ENCODE measurements at regions not wholly inside any gene's neighbourhood (a gene's known extent, or its start where the extent isn't known, plus 50 kb on each side); places are given as distances from the start of the nearest gene placed in this dataset.

GRCh38 chr1:4449972-4450371 is 204.4 kb upstream of the AJAP1 start:
- H3K4me3 ChIP-seq (ENCODE audit: low read length): no peak overlapping the region
- no peaks in the 10 kb centered on the region for H3K36me3 ChIP-seq (ENCODE audit: insufficient read depth, low read length)
- Mint-ChIP-seq H3K27me3 (peaks cover 7 to 36% of the 10 kb centered on the region in 2 donors), H3K9me3 (peaks cover 0 to 2% (median 0%) of the 10 kb centered on the region in 5 donors), H3K27ac (no peak overlapping the region), H3K36me3 (no peaks in the 10 kb centered on the region), H3K4me3 (no peak overlapping the region), H3K4me1 (no peaks in the 10 kb centered on the region)
- no peaks in the 10 kb centered on the region for H3K4me1 ChIP-seq (ENCODE audit: insufficient read depth, low read length)
- H3K9me3 ChIP-seq (ENCODE audit: low read length): no peaks in the 10 kb centered on the region
- ChIA-PET POLR2A (no interaction called here), CTCF (no interaction called here)
- H3K27me3 ChIP-seq (ENCODE audit: insufficient read depth, low read length, poor library complexity, severe bottlenecking): no peaks in the 10 kb centered on the region
- no peak for DNase-seq
- H3K27ac ChIP-seq (ENCODE audit: low read depth, low read length): no peak overlapping the region

GRCh38 chr1:4452701-4453100 is 201.7 kb upstream of the AJAP1 start:
- POLR2A ChIA-PET: no interaction called here

GRCh38 chr1:4460052-4460451 is 194.4 kb upstream of the AJAP1 start:
- ChIA-PET CTCF (no interaction called here), POLR2A (no interaction called here)
- Histone ChIP-seq H3K9me3 (ENCODE audit: low read length) (no peaks in the 10 kb centered on the region), H3K4me3 (ENCODE audit: low read length) (no peak overlapping the region), H3K27ac (ENCODE audit: low read depth, low read length) (no peak overlapping the region), H3K36me3 (ENCODE audit: insufficient read depth, low read length) (no peaks in the 10 kb centered on the region), H3K4me1 (ENCODE audit: insufficient read depth, low read length) (no peaks in the 10 kb centered on the region), H3K27me3 (ENCODE audit: insufficient read depth, low read length, poor library complexity, severe bottlenecking) (no peaks in the 10 kb centered on the region)
- no peaks in the 10 kb centered on the region for H3K36me3 Mint-ChIP-seq
- DNase-seq: no peak
- H3K9me3 Mint-ChIP-seq: peaks cover 0 to 3% (median 2%) of the 10 kb centered on the region in 5 donors
- H3K27me3 Mint-ChIP-seq: peaks cover 0 to 5% of the 10 kb centered on the region in 2 donors
- no peaks in the 10 kb centered on the region for H3K4me1 Mint-ChIP-seq
- no peak overlapping the region for H3K4me3 Mint-ChIP-seq
- no peak overlapping the region for H3K27ac Mint-ChIP-seq

More at GRCh38 chr1:4452701-4453100, 201.7 kb upstream of the AJAP1 start:
- Mint-ChIP-seq H3K4me3 (no peak overlapping the region), H3K9me3 (peaks cover 0 to 4% (median 2%) of the 10 kb centered on the region in 5 donors), H3K27me3 (peaks cover 9 to 11% of the 10 kb centered on the region in 2 donors), H3K27ac (no peak overlapping the region), H3K4me1 (no peaks in the 10 kb centered on the region), H3K36me3 (no peaks in the 10 kb centered on the region)
- no peaks in the 10 kb centered on the region for H3K27me3 ChIP-seq (ENCODE audit: insufficient read depth, low read length, poor library complexity, severe bottlenecking)
- no peak overlapping the region for H3K27ac ChIP-seq (ENCODE audit: low read depth, low read length)
- no peaks in the 10 kb centered on the region for H3K36me3 ChIP-seq (ENCODE audit: insufficient read depth, low read length)
- no peaks in the 10 kb centered on the region for H3K9me3 ChIP-seq (ENCODE audit: low read length)
- CTCF ChIA-PET: no interaction called here
- H3K4me3 ChIP-seq (ENCODE audit: low read length): no peak overlapping the region
- no peak for DNase-seq
- no peaks in the 10 kb centered on the region for H3K4me1 ChIP-seq (ENCODE audit: insufficient read depth, low read length)

- Histone ChIP-seq H3K4me3 (ENCODE audit: low read length) (no peak overlapping the region), H3K36me3 (ENCODE audit: insufficient read depth, low read length) (no peaks in the 10 kb centered on the region), H3K27ac (ENCODE audit: low read depth, low read length) (no peak overlapping the region), H3K4me1 (ENCODE audit: insufficient read depth, low read length) (no peaks in the 10 kb centered on the region), H3K27me3 (ENCODE audit: insufficient read depth, low read length, poor library complexity, severe bottlenecking) (no peaks in the 10 kb centered on the region), H3K9me3 (ENCODE audit: low read length) (no peaks in the 10 kb centered on the region)
- Mint-ChIP-seq H3K27me3 (peaks cover 0 to 5% of the 10 kb centered on the region in 2 donors), H3K36me3 (no peaks in the 10 kb centered on the region), H3K9me3 (peaks cover 0 to 3% (median 0%) of the 10 kb centered on the region in 5 donors), H3K4me1 (no peaks in the 10 kb centered on the region), H3K4me3 (no peak overlapping the region), H3K27ac (no peak overlapping the region)
- ChIA-PET POLR2A (no interaction called here), CTCF (no interaction called here)
- no peak for DNase-seq
These were observed 193.8 kb upstream of the AJAP1 start for GRCh38 chr1:4460651-4461050.

- no peak overlapping the region for H3K4me3 Mint-ChIP-seq
- no peak overlapping the region for H3K27ac Mint-ChIP-seq
- H3K36me3 Mint-ChIP-seq: no peaks in the 10 kb centered on the region
- peaks cover 3 to 4% of the 10 kb centered on the region in 2 donors for H3K27me3 Mint-ChIP-seq
- no peaks in the 10 kb centered on the region for H3K36me3 ChIP-seq (ENCODE audit: insufficient read depth, low read length)
- no peak for DNase-seq
- H3K4me1 Mint-ChIP-seq: no peaks in the 10 kb centered on the region
- H3K9me3 ChIP-seq (ENCODE audit: low read length): no peaks in the 10 kb centered on the region
- no peak overlapping the region for H3K27ac ChIP-seq (ENCODE audit: low read depth, low read length)
- H3K4me3 ChIP-seq (ENCODE audit: low read length): no peak overlapping the region
- CTCF ChIA-PET: no interaction called here
- POLR2A ChIA-PET: no interaction called here
- H3K27me3 ChIP-seq (ENCODE audit: insufficient read depth, low read length, poor library complexity, severe bottlenecking): no peaks in the 10 kb centered on the region
- H3K9me3 Mint-ChIP-seq: no peaks in the 10 kb centered on the region
- no peaks in the 10 kb centered on the region for H3K4me1 ChIP-seq (ENCODE audit: insufficient read depth, low read length)
These were observed 192.6 kb upstream of the AJAP1 start for GRCh38 chr1:4461726-4462290.

GRCh38 chr1:4462831-4463484 is 191.5 kb upstream of the AJAP1 start:
- Mint-ChIP-seq H3K27ac (no peak overlapping the region), H3K36me3 (no peaks in the 10 kb centered on the region), H3K27me3 (peaks cover 3 to 5% of the 10 kb centered on the region in 2 donors), H3K9me3 (no peaks in the 10 kb centered on the region), H3K4me1 (no peaks in the 10 kb centered on the region), H3K4me3 (peak overlapping the region in 1 of 7 donors; percentile 63)
- CTCF ChIA-PET: no interaction called here
- POLR2A ChIA-PET: no interaction called here
- Histone ChIP-seq H3K9me3 (ENCODE audit: low read length) (no peaks in the 10 kb centered on the region), H3K4me3 (ENCODE audit: low read length) (no peak overlapping the region), H3K27me3 (ENCODE audit: insufficient read depth, low read length, poor library complexity, severe bottlenecking) (no peaks in the 10 kb centered on the region), H3K36me3 (ENCODE audit: insufficient read depth, low read length) (no peaks in the 10 kb centered on the region), H3K4me1 (ENCODE audit: insufficient read depth, low read length) (no peaks in the 10 kb centered on the region), H3K27ac (ENCODE audit: low read depth, low read length) (no peak overlapping the region)
- DNase-seq: no peak

GRCh38 chr1:4463631-4464030 is 190.8 kb upstream of the AJAP1 start:
- peaks cover 2 to 5% of the 10 kb centered on the region in 2 donors for H3K27me3 Mint-ChIP-seq
- ChIA-PET CTCF (no interaction called here), POLR2A (no interaction called here)
- H3K27ac ChIP-seq (ENCODE audit: low read depth, low read length): no peak overlapping the region
- no peaks in the 10 kb centered on the region for H3K36me3 ChIP-seq (ENCODE audit: insufficient read depth, low read length)
- H3K4me3 Mint-ChIP-seq: no peak overlapping the region
- H3K4me3 ChIP-seq (ENCODE audit: low read length): no peak overlapping the region
- DNase-seq: no peak
- no peaks in the 10 kb centered on the region for H3K36me3 Mint-ChIP-seq
- no peaks in the 10 kb centered on the region for H3K9me3 Mint-ChIP-seq
- H3K27me3 ChIP-seq (ENCODE audit: insufficient read depth, low read length, poor library complexity, severe bottlenecking): no peaks in the 10 kb centered on the region
- no peaks in the 10 kb centered on the region for H3K4me1 ChIP-seq (ENCODE audit: insufficient read depth, low read length)
- H3K27ac Mint-ChIP-seq: no peak overlapping the region
- H3K9me3 ChIP-seq (ENCODE audit: low read length): no peaks in the 10 kb centered on the region
- no peaks in the 10 kb centered on the region for H3K4me1 Mint-ChIP-seq

GRCh38 chr1:4464478-4464877 is 189.9 kb upstream of the AJAP1 start:
- ChIA-PET CTCF (no interaction called here), POLR2A (no interaction called here)
- Histone ChIP-seq H3K4me1 (ENCODE audit: insufficient read depth, low read length) (no peaks in the 10 kb centered on the region), H3K4me3 (ENCODE audit: low read length) (no peak overlapping the region), H3K9me3 (ENCODE audit: low read length) (no peaks in the 10 kb centered on the region), H3K36me3 (ENCODE audit: insufficient read depth, low read length) (no peaks in the 10 kb centered on the region), H3K27me3 (ENCODE audit: insufficient read depth, low read length, poor library complexity, severe bottlenecking) (no peaks in the 10 kb centered on the region), H3K27ac (ENCODE audit: low read depth, low read length) (no peak overlapping the region)
- H3K4me1 Mint-ChIP-seq: no peaks in the 10 kb centered on the region
- H3K9me3 Mint-ChIP-seq: no peaks in the 10 kb centered on the region
- peaks cover 3 to 5% of the 10 kb centered on the region in 2 donors for H3K27me3 Mint-ChIP-seq
- H3K4me3 Mint-ChIP-seq: no peak overlapping the region
- no peaks in the 10 kb centered on the region for H3K36me3 Mint-ChIP-seq
- no peak overlapping the region for H3K27ac Mint-ChIP-seq
- DNase-seq: no peak

All from CD8-positive, alpha-beta memory T cell (primary cell).